Inferior parietal cortex (tissue), 1 donor: ENCODE measurements at regions not wholly inside any gene's neighbourhood (a gene's known extent, or its start where the extent isn't known, plus 50 kb on each side); places are given as distances from the start of the nearest gene placed in this dataset.

Experiments
- DNase-seq: peaks from one replicate; pipeline ENCODE4 v3.0.0-alpha.2; 2016; ENCODE audit errors: extremely low spot score

GRCh38 chr17:34174496-34174895 is 80.6 kb upstream of the CCL2 start:
- no peak for DNase-seq

DNA sequence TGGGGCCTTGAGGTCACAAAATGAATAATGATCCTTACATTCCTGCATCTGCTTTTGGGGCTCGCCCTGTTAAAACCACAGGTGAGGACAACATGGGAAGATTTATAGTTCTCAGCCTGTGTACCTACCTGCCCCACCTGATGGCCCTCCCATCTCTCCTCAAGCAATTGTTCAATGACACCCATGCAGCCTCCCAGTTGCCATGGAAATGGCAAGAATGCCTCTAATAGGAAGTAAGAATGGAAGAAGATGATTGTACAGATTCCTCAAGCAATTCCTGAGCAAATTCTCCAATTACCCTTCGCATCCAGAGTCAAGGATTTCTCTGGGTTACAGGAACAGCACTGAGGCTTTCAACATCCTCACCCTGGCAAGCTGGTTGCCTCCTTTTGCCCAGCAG is 78.6 kb upstream of the CCL2 start:
- DNase-seq: no peak

GRCh38 chr17:34177642-34178041 is 77.4 kb upstream of the CCL2 start:
- no peak for DNase-seq

- no peak for DNase-seq
Observed at GRCh38 chr17:34178092-34178491, 77.0 kb upstream of the CCL2 start.

DNA sequence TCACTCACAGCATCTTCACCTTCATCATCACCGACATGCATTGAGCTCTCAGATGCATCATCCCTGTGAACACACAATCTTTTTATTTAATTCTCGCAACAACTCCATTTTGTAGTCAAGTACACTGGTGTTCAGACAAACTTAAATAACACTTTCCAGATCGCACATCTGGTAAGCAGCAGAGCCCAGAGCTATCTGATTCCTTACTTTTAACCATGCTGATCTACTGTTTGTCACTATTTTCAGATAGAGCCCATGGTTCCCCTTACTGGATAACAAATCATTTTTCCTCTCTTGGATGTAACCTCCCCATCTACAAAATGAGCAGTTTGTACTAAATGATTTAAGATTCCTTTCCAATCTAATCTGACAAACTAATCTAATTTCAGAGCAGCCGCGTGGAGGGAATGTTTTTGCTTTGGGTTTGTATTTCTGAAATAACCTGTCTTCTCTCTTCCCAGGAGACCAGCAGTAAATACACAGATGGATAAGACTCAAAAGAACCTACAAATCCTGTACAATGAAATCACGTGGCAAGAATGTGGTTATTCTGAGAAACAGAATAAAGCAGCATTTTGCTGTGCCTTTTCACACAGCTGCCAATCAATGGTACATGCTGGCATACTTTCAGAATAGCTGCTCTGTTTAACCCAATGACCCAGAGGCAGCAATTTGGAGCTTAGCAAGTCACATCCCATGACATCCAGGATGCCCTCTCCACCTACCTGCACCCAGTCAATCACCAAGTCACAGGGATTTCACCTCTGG is 72.9 kb upstream of the CCL2 start:
- no peak for DNase-seq

DNA sequence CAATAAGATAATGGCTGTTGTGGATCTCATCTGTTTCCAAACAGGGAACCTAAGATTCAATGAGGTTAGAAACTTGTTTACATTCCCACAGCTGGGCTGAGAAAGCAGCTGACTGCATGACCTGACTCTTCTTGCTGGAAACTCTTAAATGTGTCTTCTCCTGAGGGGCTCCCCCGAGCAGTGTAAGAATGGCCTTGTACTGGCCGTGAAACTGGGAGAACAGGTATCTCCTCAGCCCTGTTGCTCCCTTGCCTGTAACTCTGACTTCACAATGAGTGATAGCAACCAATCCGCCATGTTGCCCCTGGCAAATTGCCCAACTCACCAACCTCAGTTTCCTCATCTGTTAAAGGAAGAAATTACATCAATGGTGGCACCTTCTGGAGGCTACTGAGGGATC is 59.1 kb upstream of the CCL2 start:
- no peak for DNase-seq

DNA sequence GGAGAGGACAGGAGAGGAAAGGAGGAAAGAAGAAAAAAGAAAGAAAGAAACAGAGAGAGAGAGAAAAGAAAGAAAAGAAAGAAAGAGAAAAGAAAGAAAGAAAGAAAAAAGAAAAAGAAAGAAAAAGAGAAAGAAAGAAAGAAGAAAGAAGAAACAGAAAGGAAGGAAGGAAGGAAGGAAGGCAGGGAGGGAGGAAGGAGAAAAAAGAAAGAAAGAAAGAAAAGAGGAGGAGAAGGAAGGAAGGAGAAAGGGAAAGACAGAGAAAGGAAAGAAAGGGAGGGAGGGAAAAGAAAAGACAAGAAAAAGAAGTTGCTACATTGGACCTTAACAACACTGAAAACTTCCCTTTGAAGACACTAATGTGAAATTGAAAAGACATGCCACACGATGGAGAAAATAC is 56.6 kb upstream of the CCL2 start:
- no peak for DNase-seq

GRCh38 chr17:34199454-34199853 is 55.6 kb upstream of the CCL2 start:
- DNase-seq: no peak

GRCh38 chr17:34199932-34200534 is 55.1 kb upstream of the CCL2 start:
- DNase-seq: peak; percentile 86

DNA sequence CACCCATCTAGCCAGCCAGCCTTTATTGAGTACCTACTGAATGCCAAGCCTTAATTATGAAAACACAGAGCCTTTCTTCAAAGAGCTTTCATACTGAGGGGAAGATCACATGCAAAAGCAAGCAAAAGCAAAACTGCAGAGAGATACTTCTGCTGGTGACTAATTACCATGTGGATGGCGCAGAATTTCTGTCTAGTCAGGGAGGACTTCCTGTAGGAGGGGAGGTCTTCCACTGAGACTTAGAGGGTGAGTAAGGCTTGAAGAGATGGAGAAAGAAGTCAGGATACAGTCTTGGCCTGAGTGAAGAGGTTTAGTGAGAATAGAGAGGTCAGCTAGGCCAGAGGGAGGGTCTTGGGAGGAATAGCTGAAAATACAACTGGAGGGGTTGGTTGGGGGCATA is 53.9 kb upstream of the CCL2 start:
- no peak for DNase-seq

DNA sequence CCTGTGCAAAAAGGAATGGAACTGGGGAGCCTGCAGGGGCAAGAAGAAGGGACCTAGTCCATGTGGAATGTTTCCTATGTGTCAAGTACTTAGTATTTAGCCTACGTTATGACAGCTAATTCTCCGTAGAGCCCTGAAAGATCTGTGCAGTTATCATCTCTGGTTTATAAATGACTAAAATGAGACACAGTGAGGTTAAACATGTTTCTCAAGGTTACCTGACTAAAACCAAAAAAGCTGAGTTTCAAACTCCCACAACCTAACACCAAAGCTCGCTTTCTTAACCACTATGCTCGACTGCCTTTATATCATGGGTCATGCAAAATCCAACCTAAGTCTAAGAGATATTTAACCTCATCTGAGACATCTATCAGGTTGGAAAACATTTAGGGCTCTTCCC is 53.3 kb upstream of the CCL2 start:
- DNase-seq: no peak

GRCh38 chr17:34203018-34203638 is 52.0 kb upstream of the CCL2 start:
- DNase-seq: no peak

DNA sequence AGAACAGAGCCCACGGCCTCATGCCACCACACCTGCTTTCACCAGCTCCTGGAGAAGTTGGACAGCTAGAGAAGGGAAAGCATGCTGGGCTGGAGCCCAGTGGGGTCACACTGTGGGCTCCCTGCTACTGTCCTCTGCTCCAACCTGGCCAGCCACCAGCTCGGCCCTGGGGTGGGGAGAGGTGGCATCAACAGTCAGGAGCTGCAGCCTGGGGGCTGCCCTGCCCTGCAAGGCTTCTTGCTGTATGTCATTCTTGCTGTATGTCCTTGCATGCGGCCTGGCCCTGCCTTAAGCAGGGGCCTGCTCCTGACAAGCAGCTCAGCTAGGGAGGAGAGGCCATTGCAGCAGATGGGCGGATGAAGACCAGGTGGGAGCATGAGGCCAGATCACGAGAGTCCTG is 50.7 kb upstream of the CCL2 start:
- no peak for DNase-seq
